Type B pancreatic cell (in vitro differentiated cells): ENCODE measurements at regions not wholly inside any gene's neighbourhood (a gene's known extent, or its start where the extent isn't known, plus 50 kb on each side); places are given as distances from the start of the nearest gene placed in this dataset.

ENCODE experiments used
- DNase-seq: peaks from one replicate; pipeline ENCODE4 v3.0.0; 2021; ENCODE audit warnings: mixed read lengths; ENCODE audit not compliant: unreplicated experiment; ENCODE audit errors: extremely low spot score
- H3K27ac Mint-ChIP-seq: 2 replicates; pipeline ENCODE4 v1.8.0; 2021; ENCODE audit warnings: mild to moderate bottlenecking, mixed read lengths
- H3K27me3 Mint-ChIP-seq: 2 replicates; pipeline ENCODE4 v1.8.0; 2021; ENCODE audit warnings: mixed read lengths
- H3K36me3 Mint-ChIP-seq: 2 replicates; pipeline ENCODE4 v1.8.0; 2021; ENCODE audit warnings: mixed read lengths
- H3K4me1 Mint-ChIP-seq: one replicate; pipeline ENCODE4 v1.8.0; 2021; ENCODE audit warnings: mixed read lengths; ENCODE audit not compliant: unreplicated experiment
- H3K4me3 Mint-ChIP-seq: 2 replicates; pipeline ENCODE4 v1.8.0; 2021; ENCODE audit warnings: mild to moderate bottlenecking, mixed read lengths
- H3K9me3 Mint-ChIP-seq: 2 replicates; pipeline ENCODE4 v1.8.0; 2021; ENCODE audit warnings: mixed read lengths
- CTCF ChIP-seq: fragments of 200-600 bp; sonication (generic); conservative IDR thresholded peaks from 2 replicates; pipeline ENCODE4 v1.5.0; 2021; ENCODE audit warnings: antibody characterized with exemption, mild to moderate bottlenecking

GRCh38 chr22:20652130-20652529 lies 121.8 kb upstream of the SERPIND1 start:
- Mint-ChIP-seq H3K27me3 (peaks cover 3% of the 10 kb centered on the region), H3K4me3 (no peak overlapping the region), H3K4me1 (no peaks in the 10 kb centered on the region), H3K27ac (no peak overlapping the region), H3K36me3 (no peaks in the 10 kb centered on the region), H3K9me3 (no peaks in the 10 kb centered on the region)
- peak; percentile 10 for DNase-seq
- no peak for TF ChIP-seq CTCF

- Mint-ChIP-seq H3K9me3 (no peaks in the 10 kb centered on the region), H3K27me3 (peaks cover 7% of the 10 kb centered on the region), H3K4me1 (no peaks in the 10 kb centered on the region), H3K36me3 (no peaks in the 10 kb centered on the region), H3K4me3 (no peak overlapping the region), H3K27ac (no peak overlapping the region)
- no peak for TF ChIP-seq CTCF
- no peak for DNase-seq
These were observed 121.3 kb upstream of the SERPIND1 start for GRCh38 chr22:20652582-20652981.

- Mint-ChIP-seq H3K9me3 (no peaks in the 10 kb centered on the region), H3K4me3 (no peak overlapping the region), H3K27ac (no peak overlapping the region), H3K27me3 (peaks cover 12% of the 10 kb centered on the region), H3K36me3 (no peaks in the 10 kb centered on the region), H3K4me1 (no peaks in the 10 kb centered on the region)
- no peak for DNase-seq
- TF ChIP-seq CTCF = no peak
These were observed 120.7 kb upstream of the SERPIND1 start for GRCh38 chr22:20653012-20653794.

- H3K27me3 Mint-ChIP-seq = peaks cover 19% of the 10 kb centered on the region
- no peak for TF ChIP-seq CTCF
- no peaks in the 10 kb centered on the region for H3K9me3 Mint-ChIP-seq
- DNase-seq = peak; percentile 29
- no peaks in the 10 kb centered on the region for H3K36me3 Mint-ChIP-seq
- H3K4me3 Mint-ChIP-seq = no peak overlapping the region
- H3K4me1 Mint-ChIP-seq = no peaks in the 10 kb centered on the region
- H3K27ac Mint-ChIP-seq = no peak overlapping the region
These were observed 120.0 kb upstream of the SERPIND1 start for GRCh38 chr22:20653795-20654342.

GRCh38 chr22:20654343-20655208 lies 119.3 kb upstream of the SERPIND1 start:
- H3K36me3 Mint-ChIP-seq = no peaks in the 10 kb centered on the region
- peak; percentile 58 for DNase-seq
- peaks cover 26% of the 10 kb centered on the region for H3K27me3 Mint-ChIP-seq
- H3K4me3 Mint-ChIP-seq = no peak overlapping the region
- H3K9me3 Mint-ChIP-seq = no peaks in the 10 kb centered on the region
- H3K27ac Mint-ChIP-seq = no peak overlapping the region
- no peak for TF ChIP-seq CTCF
- H3K4me1 Mint-ChIP-seq = no peaks in the 10 kb centered on the region
